ENCODE measurements at regions not wholly inside any gene's neighbourhood (a gene's known extent, or its start where the extent isn't known, plus 50 kb on each side); places are given as distances from the start of the nearest gene placed in this dataset.

DNA sequence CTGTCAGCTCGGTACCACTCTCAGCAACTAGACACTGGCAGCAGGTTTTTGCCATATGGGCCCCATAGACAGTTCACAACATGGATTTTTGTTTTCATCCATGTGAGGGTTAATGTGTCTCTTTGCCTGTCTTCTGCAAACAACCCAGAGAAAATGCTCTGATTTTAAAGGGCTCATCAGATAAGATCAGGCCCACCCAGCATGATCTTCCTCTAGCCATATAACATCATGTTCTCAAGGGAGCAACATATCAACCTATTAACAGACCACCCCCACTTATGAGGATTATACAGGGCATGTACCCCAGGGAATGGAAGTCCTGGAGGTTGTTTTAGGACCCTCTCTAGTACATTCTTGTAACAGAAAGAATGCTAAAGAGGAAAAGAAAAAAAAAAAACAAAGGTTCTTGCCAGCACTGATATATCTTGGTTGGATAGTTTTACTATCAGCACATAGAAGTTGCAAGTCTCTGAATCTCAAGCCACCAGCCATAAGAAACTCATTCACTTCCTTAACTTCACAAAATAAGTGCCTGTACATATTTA is 1015.1 kb downstream of the TLE4 start:
- intact Hi-C loops (cut with DNase I), result no loop called here
- DNase-seq (ENCODE audit: low spot score), result no peak

DNA sequence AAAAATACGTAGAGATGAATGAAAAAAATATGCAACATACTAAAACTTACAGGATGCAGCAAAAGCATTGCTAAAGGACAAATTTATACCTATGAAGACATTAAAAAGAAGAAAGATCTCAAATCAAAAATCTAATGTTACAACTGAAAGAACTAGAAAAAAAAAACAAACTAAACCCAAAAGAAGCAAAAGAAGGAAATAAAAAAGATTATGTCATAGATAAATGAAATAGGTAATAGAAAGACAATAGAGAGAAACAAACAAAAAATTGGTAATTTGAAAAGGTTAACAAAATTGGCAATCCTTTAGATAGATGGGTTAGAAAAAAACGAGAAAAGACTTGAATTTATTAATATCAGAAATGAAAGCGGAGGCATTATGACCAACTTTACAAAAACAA is 1000.2 kb downstream of the TLE4 start:
- intact Hi-C loops (cut with DNase I), result no loop called here
- no peak for DNase-seq (ENCODE audit: low spot score)

GRCh38 chr9:80569236-80569635 is 997.5 kb downstream of the TLE4 start:
- intact Hi-C loops (cut with DNase I), result no loop called here
- DNase-seq (ENCODE audit: low spot score), result no peak

DNA sequence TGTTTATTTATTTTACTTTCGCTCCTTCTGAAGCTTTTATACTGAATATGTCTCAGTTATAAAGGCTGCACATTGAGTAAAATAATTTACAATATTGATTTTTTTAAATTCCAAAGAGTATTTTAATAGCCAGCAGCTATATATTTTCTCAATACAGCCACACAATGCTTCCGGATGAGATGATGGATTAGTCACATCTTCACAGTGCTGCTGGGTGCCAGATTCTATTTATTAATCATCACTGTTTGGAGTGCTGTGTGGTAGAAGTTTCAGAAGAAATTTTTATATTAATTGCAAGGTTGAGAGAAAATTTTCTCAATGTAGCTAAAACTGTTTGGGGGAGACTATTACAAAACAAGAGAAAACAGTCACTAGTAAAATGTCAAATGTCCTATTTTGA is 989.8 kb downstream of the TLE4 start:
- DNase-seq (ENCODE audit: low spot score), result no peak
- intact Hi-C loops (cut with DNase I), result no loop called here

- DNase-seq (ENCODE audit: low spot score), result no peak
- intact Hi-C loops (cut with DNase I), result no loop called here
Measured at GRCh38 chr9:80560976-80561375, 989.2 kb downstream of the TLE4 start.

DNA sequence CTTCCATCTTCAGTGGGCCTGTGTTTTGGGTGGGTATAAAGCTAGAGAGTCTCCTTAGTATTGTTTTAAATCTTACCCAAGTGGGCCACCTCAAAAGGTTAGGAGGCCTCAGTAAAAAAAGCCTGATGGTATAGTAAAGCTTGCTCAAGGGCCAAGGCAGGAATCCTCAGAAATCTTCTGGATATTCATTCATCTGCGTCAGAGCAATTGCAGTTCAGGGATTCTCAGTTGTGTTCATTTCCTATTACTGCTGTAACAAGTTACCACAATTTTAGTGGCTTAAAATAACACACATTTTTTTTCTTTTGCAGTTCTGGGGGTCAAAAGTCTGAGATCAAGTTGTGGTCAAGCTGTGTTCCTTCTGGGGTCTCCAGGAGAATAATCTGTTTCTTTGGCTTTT is 985.5 kb downstream of the TLE4 start:
- no peak for DNase-seq (ENCODE audit: low spot score)
- intact Hi-C loops (cut with DNase I), result no loop called here

GRCh38 chr9:80556631-80557030 is 984.9 kb downstream of the TLE4 start:
- intact Hi-C loops (cut with DNase I), result no loop called here
- no peak for DNase-seq (ENCODE audit: low spot score)

DNA sequence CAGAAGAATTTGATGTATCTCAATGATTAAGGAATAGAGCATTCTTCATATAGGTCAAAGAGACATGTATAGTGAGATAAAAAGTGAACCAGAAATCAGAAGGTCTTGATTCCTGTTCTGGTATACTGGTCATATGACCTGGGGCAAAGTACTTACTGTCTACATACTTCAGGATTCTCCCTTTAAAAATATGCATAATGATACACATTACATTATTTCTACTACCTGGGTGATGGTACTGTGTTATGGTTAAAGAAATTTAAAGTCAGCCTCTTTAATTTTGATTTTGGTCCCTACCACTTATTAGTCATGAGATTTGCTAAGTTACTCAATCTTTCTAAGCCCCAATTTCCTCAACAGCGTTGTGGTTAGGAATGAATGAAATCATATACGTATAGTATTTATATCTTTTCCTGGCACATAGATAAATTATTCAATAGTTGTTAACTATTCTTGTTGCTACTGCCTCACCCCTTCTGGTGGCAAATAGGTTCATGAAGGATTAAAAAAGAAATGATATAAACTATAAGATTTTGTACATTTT is 984.1 kb downstream of the TLE4 start:
- intact Hi-C loops (cut with DNase I), result no loop called here
- no peak for DNase-seq (ENCODE audit: low spot score)

GRCh38 chr9:80554856-80555255 is 983.1 kb downstream of the TLE4 start:
- intact Hi-C loops (cut with DNase I), result no loop called here
- no peak for DNase-seq (ENCODE audit: low spot score)

- intact Hi-C loops (cut with DNase I), result no loop called here
- DNase-seq (ENCODE audit: low spot score), result no peak
Measured at GRCh38 chr9:80554301-80554700, 982.5 kb downstream of the TLE4 start.

DNA sequence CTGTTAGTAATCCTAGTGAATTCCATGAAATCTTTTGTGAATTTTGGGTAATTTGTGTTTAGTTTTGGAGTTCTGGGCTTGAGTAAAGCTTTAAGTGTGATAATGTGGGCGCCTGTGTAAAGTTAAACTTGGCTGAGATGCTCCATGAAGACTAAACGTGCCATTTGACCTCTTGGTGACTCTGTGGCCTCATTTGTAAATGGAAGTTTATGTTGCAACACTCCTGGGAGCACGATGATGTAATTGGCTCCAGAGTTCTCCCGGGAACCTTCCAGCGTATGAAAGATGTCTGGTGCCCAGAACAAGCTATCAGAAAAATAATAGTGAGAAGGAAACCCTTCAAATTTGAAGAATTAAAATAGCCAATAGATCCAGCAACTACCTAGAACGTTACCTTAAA is 981.2 kb downstream of the TLE4 start:
- no peak for DNase-seq (ENCODE audit: low spot score)

DNA sequence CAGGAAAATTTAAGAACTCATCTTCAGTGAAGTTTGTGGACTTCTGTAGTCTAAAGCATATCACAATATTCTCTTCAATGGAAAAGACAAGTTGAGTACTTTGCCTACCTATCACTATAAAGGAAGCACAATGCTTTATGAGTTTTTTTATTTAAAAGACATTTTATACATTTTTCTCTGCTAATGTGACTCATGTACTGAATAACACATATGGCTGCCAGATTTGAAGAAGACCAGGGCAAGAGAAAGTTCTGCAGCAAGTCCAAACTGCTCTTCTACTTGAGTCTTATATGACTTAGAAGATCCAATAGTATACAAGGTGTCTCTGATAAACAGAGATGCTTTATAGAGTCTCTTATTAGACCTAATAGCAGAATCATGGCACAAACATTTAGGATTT is 978.4 kb downstream of the TLE4 start:
- intact Hi-C loops (cut with DNase I), result no loop called here

More for the DNA sequence above, 981.2 kb downstream of the TLE4 start:
- intact Hi-C loops (cut with DNase I), result no loop called here

GRCh38 chr9:80547613-80548012 is 975.8 kb downstream of the TLE4 start:
- no peak for DNase-seq (ENCODE audit: low spot score)
- intact Hi-C loops (cut with DNase I), result no loop called here

More for the DNA sequence above, 978.4 kb downstream of the TLE4 start:
- no peak for DNase-seq (ENCODE audit: low spot score)

GRCh38 chr9:80540387-80540786 is 968.6 kb downstream of the TLE4 start:
- no peak for DNase-seq (ENCODE audit: low spot score)

GRCh38 chr9:80538976-80539375 is 967.2 kb downstream of the TLE4 start:
- DNase-seq (ENCODE audit: low spot score), result no peak
- intact Hi-C loops (cut with DNase I), result loop anchor here in 1 of 2 donors (10.0 kb wide), 1 partner anchor 186 kb away; no protein-coding TSS in a partner anchor

More at GRCh38 chr9:80540387-80540786, 968.6 kb downstream of the TLE4 start:
- intact Hi-C loops (cut with DNase I), result loop anchor here in 1 of 2 donors (5.0 kb wide), 1 partner anchor 968 kb away; the partner anchor contains the start of gene TLE4

DNA sequence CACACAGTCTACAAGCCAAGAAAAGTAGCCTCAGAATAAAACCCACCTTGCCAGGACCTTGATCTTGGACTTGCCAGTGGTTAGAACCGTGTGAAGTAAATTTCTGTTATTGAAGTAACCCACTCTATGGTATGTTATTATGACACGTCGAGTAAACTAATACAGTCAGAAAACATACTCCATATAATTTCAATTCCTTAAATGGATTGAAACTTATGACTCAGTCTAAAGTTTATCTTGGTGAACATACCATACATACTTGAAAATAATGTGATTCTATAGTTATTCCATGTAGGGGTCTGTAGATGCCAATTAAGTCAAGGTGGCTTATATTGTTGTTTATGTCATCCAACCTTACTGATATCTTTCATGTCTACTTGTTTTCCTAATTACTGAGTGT is 950.7 kb downstream of the TLE4 start:
- intact Hi-C loops (cut with DNase I), result no loop called here
- no peak for DNase-seq (ENCODE audit: low spot score)

DNA sequence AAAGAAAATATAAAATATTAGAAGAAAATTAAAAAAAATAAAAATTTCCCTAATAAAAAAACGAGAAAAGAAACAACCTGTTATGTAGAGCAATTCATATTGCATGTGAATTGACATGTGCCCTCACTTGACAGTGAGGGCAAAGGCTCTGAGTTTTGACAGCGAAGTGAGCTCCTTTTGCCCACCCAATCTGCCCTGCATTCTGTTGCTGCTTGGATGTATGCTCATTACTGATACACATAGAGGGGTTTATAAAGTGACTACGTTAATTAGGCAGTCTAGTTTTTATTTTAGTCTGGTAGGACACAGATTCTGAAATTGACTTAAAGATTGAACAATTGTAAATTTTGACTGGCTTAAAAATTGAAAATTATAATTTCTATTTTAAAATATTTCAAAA is 949.4 kb downstream of the TLE4 start:
- intact Hi-C loops (cut with DNase I), result no loop called here
- no peak for DNase-seq (ENCODE audit: low spot score)

GRCh38 chr9:80520231-80520630 is 948.5 kb downstream of the TLE4 start:
- no peak for DNase-seq (ENCODE audit: low spot score)
- intact Hi-C loops (cut with DNase I), result no loop called here

- intact Hi-C loops (cut with DNase I), result no loop called here
- DNase-seq (ENCODE audit: low spot score), result no peak
Measured at GRCh38 chr9:80518441-80518840, 946.7 kb downstream of the TLE4 start.

DNA sequence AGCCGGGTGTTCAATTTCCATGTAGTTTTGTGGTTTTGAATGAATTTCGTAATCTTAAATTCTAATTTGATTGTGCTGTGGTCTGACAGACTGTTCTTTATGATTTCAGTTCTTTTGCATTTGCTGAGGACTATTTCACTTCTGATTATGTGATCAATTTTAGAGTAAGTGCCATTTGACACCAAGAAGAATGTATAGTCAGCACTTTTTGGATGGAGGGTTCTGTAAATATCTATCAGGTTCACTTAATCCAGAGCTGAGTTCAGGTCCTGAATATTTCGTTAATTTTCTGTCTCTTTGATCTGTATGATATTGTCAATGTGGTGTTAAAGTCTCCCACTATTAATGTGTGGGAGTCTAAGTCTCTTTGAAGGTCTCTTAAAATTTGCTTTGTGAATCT is 944.9 kb downstream of the TLE4 start:
- intact Hi-C loops (cut with DNase I), result no loop called here
- DNase-seq (ENCODE audit: low spot score), result no peak

- intact Hi-C loops (cut with DNase I), result no loop called here
- DNase-seq (ENCODE audit: low spot score), result no peak
Measured at GRCh38 chr9:80509358-80509757, 937.6 kb downstream of the TLE4 start.

GRCh38 chr9:80507611-80508010 is 935.8 kb downstream of the TLE4 start:
- intact Hi-C loops (cut with DNase I), result no loop called here
- no peak for DNase-seq (ENCODE audit: low spot score)
